H4 (cell line): ENCODE measurements at regions not wholly inside any gene's neighbourhood (a gene's known extent, or its start where the extent isn't known, plus 50 kb on each side); places are given as distances from the start of the nearest gene placed in this dataset.

Experiments
- DNase-seq: peaks from one replicate; pipeline ENCODE4 v3.0.0-alpha.2; 2015; ENCODE audit warnings: low spot score

DNA sequence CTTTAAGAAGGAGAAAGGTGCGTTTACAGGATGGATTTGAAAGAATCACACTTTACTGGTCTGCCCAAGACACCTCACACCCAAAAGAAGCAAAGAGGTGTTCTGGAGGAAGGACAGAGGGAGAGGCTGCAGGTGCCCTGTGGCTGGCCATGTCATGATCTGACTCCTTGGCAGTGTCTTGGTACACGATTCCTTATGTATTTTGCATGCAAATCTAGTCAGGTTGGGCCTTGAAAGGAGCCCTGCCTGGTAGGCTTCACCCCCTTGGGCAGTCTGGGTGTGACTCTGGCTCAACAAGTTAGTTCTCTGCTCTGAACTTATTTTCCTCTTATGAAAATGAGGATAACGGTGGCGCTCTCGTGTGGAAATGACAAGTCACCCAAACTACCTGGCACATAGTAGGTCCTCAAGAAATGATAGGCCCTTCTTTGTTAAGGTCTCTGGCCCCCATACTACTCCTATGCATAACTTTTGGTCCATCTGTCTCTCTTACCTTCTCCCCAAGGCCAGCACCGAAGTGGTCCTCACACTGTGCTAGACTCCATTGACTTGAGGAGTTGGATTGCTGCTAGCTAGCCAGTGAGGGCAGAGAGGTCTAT is 212.5 kb downstream of the SEMA6A start:
- DNase-seq = no peak

DNA sequence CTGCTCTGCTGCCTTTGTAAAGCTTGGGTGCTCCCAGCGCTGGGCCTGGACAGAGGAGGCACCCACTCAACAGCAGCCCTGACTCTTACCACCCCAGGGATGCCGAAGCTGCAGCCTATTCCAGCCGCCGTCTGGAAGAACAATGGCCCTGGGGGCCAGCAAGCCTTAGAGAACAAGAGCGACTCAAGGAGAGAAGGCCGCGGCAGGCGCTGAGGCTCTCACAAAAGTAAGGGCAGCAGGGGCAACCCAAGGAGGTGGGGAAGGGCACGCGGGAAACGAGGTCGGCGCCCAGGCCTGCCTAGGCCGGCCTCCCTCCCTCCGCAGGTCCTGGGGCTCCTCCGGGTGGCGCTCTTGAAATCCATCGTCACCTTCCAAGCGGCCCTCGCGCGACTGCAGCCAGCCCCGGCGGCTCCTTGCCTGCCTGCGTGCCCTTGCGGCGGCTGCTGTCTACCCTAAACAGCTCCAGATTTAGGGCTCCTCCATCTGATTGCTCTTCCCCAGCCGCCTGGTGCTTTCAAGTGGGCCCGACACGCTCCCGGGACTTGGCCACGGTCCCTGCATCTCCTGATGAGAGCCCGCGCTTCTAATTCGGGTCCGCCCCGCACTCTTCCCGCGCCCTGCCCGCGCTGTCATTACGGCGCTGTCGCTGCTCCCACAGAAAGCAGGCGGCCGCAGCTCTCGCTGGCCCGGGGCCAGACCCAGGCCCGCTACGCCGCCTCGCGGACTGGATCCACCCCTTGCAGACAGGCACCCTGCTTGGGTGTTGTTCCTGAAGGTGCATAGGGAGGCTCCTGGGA is 213.3 kb downstream of the SEMA6A start:
- no peak for DNase-seq

DNA sequence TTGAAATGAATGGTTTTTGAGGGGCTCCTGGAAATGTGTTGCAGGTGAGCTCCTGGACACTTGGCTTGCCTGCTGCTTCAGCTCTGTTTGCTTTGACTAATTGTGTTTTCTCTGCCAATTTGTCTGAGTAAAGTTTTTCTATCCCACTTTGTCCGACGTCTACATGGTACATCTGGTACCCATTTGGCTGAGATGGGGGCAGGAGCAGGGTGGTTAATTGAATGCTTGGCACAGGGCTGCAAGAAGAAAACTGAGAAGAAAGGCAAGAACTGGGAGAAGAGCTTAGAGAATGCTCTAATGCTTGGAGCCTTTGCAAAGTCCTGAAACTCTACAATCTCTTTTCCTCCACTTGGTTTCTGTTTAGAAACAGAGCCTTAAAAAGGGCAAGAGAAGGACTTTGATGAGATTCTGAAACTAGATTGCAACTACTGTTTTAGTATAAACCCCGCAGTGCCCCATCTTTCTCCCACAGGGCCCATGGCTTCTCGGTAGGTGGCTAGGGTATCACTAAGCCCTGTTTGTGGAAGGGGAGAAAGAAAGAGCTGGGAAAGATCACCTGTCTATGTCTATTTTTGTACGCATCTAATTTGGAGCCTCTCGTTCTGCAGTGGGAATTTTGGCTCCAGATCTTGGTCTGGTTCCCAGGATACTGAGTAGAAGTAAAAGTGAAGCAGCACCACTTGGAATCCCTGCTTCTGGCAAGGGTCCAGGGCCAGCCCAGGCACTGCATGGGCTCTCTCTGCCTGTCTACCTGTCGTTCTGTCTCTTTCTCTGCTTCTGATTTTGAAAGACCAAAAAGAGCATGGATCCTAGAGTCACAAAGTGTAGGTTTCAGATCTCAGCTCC is 214.4 kb downstream of the SEMA6A start:
- DNase-seq = no peak

DNA sequence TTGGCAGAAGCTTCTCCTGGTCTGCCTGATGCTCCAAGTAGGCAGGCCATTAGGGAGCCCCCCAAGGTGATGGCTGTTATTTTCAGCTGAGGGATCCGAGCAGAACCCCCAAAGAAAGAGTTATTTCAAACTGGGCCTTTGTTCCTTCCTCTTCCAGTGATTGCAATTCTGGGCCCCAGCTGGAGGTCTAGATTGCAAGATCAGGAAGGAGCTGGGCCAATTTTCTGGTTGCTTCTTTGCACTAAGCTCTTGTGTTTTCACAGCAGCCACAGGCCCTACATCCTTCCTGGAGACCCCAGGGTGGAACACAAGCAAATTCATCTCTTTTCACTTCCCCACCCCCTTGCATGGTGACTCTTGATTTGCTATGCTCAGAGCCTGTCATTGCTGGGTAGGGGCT is 215.0 kb downstream of the SEMA6A start:
- no peak for DNase-seq

DNA sequence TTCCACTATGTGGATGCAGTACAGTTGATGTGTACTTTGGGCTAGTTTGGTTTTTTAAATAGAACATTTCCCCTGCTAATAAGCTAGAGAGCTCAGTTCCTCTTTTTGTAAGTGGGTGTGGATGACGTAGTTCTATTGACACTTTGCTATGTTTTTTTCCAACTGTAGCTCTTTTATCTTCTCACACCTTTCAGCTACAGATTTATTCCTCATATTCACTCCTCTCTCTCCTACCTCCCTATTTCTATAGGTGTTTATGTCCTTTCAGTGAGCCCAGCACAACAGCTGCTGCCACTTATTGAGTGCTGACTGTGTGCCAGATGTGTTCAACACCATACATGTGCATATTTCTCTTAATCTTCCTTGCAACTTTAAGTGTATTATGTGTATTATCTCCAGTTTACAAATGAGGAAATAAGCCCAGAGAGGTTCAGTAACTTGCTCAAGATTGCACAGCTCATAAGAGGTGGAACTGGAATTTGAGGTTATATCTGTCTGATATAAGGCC is 215.7 kb downstream of the SEMA6A start:
- no peak for DNase-seq

DNA sequence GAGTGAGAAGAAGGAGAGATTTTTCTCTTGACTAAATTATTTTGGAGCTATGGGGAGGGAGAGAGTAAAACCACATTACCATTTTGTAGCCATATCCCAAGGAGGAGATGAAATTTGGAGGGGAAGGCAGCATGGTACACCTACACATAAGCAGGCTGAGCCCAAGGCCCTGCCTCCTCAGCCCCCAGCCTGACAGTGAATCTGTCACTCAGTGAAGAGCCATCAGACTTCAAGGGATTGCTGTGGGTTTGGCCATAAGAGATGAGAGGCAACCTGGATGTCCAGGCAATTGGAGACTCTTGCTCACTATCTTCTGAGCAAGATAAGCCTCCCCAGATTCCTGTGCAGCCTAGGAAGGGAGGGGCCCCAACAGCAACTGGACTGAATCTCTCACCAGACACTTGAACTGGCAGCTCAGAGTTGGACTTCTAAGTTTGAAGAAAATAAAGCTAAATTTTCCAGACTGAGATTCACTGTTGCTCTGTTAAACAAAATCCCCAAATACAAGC is 216.6 kb downstream of the SEMA6A start:
- DNase-seq = no peak

DNA sequence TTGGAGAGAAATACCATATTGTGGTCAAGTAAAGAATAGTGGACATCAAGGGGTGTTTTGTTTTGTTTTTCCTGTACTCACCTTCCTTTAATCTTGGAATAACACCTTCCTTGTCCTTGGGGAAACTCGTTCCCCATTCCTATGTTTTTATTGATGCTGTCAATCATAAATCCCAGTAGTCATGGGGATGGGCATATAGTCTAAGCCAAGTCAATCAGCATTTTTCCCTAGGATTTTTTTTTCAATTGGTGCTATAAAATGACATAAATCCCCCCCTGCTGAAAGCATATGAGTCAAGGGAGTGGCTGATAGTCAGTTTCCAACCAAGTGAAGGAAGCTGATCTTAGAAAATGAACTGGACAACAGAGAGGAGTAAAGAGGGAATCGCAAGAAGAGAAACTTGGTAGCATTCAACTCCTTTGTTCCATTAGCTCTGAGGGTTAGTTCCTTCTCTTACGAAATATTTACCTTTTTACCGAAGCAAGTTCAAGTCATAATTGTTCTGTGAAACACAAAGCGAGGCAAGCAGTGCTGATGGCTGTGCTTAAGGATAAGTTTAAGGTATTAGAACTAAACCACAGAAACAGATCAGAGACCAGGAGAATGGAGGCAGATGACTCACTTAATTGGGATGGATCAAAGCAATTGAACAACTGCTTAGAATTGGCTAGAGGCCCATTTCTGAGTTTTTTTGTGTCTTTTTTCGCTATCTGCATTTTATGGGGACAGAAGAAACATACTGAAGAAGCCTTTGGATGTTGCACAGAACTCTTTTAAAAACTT is 218.6 kb downstream of the SEMA6A start:
- DNase-seq = no peak

DNA sequence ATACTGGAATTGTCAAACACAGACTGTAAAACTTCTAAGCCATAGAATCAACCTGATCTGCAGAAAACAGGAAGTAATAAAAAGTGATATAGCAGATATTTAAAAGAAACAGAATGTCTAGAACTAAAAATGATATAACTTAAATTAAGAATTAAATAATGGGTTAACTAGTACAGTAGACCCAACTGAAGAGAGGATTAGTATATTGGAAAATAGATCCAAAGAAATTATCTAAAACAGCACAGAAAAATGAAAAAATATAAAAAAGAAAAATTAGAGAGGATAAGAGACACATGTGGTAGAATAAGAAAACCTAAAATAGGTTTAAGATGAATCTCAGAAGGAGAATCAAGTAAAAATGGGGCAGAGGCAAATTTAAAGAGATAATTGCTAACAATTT is 219.9 kb downstream of the SEMA6A start:
- no peak for DNase-seq

DNA sequence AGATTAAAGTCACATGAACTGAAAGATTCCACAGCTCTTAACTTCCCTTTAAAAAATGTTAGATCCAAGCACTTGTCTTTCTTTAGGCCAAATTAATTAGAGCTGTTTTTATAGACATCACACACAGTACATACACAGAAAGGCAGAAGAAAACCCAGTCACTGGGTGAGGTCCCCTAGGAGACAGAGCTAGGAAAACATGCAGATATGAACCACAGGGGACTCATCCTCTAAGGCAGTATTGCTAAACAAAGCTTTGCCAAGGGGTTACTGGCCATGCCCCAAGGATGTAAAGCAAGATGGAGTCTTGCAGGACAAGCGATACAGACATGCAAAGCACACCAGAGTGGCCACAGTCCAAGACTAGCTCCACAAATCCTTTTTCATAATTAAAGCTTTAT is 227.0 kb downstream of the SEMA6A start:
- DNase-seq = no peak

DNA sequence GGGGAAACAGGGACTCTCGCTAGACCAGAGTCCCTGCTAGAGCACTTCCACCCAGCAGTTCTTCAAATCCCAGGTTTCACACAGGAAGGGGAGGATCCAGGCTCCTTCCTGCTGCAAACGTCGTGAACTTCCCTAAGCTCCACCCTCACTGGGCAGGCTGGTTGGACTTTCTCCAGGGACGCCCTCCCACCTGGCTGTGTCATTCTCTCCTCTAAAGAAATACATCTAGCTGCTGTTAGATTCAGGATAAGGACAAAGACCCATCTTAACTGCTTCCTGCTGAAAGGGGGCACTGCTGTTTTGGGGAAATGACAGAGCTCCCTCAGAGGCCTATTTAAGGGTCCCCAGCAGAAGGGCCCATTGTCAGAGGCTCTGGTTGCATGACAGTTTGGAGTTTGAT is 230.7 kb downstream of the SEMA6A start:
- peak; percentile 40 for DNase-seq
